Astrocyte of the spinal cord (primary cell): ENCODE measurements at regions not wholly inside any gene's neighbourhood (a gene's known extent, or its start where the extent isn't known, plus 50 kb on each side); places are given as distances from the start of the nearest gene placed in this dataset.

ENCODE experiments used
- DNase-seq: peaks from one replicate; pipeline ENCODE4 v3.0.0; 2011; ENCODE audit warnings: low read depth, low spot score
- H3K4me3 ChIP-seq: 2 replicates; pipeline ENCODE4 v1.5.1; 2011; ENCODE audit warnings: low read depth, mild to moderate bottlenecking, low read length, moderate library complexity
- in situ Hi-C: cut with HindIII; loops from 2 replicates; pipeline ENCODE4 v1.10.0; 2017; ENCODE audit warnings: low sequenced_read_pairs
- TF ChIP-seq, protein P1 (sequence below): IDR thresholded peaks from 2 replicates; pipeline ENCODE4 v1.5.1; 2012; ENCODE audit warnings: low read depth, mild to moderate bottlenecking, low read length, inconsistent platforms

DNA sequence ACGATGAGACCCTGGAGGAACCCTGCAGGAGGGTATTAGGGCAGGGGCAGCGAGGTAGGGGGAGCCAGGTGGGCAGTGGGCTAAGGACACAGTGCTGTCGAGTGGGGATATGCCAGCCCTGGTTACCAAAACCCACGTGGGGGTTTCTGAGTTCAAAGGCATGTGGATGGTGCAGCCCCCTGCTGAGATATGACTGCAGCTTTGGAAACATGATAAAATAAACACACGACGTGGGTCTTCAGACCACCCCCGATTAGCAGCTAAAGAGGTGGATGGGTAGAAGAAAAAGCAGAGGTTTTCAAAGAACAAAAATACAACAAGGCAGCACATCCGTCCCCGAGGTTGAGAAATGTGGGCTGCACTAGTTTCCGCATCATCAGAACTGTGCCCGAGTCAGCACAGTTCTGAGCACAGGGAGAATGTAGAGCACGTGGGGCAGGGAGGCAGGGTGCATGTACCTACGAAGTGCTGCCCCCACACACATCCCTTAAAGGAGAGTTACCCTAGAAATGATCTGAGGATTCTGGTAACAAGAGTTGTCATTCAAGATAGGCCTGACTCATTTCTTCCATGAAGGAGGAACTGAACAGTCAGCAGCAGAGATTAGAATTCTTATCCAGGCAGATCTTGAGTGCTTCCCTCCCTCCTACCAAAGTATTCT lies 121.3 kb downstream of the RPLP1 start:
- in situ Hi-C loops = no loop called here
- DNase-seq = peak; percentile 29

DNA sequence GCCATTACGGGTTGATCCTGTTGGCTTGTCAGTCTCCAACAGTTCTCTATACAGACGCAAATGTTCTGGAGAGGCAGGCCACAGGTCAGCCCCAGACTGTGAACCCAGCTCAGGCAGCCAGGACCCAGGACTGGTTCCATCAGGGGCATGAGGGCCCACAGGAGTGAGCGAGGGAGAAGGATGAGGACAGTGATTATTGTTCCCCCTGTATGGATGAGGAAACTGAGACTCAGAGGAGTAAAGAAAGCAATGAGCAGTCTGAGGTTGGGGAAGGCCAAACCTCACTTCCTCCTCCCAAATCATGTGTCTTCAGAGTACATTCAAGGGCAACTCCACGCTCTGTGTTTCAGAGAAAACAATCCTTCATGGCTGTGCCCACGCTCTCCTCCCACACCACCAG lies 121.9 kb downstream of the RPLP1 start:
- TF ChIP-seq, protein P1, sequence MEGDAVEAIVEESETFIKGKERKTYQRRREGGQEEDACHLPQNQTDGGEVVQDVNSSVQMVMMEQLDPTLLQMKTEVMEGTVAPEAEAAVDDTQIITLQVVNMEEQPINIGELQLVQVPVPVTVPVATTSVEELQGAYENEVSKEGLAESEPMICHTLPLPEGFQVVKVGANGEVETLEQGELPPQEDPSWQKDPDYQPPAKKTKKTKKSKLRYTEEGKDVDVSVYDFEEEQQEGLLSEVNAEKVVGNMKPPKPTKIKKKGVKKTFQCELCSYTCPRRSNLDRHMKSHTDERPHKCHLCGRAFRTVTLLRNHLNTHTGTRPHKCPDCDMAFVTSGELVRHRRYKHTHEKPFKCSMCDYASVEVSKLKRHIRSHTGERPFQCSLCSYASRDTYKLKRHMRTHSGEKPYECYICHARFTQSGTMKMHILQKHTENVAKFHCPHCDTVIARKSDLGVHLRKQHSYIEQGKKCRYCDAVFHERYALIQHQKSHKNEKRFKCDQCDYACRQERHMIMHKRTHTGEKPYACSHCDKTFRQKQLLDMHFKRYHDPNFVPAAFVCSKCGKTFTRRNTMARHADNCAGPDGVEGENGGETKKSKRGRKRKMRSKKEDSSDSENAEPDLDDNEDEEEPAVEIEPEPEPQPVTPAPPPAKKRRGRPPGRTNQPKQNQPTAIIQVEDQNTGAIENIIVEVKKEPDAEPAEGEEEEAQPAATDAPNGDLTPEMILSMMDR = no peak
- in situ Hi-C loops = no loop called here
- no peak overlapping the region for H3K4me3 ChIP-seq
- DNase-seq = no peak

More for the DNA sequence above, 121.3 kb downstream of the RPLP1 start:
- no peak overlapping the region for H3K4me3 ChIP-seq
- TF ChIP-seq, protein P1 = no peak

DNA sequence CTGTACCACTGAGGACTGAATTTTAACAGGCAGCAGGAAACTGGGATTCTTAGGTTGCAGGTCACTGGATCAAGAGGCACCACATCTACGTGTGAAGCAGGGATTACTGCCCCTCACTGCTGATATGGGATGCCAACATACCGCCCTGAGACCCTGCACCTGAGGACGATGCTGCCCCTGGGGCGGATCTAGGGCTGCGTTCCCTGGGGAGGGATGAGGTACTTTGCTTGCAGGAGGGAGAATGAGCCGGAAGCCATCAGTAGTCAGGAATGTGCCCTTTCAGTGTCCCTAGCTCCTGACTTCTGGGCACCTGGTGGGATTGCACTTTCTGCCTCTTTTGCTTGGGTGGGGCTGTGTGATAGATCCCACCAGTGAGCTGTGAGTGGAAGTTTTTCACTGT lies 122.8 kb downstream of the RPLP1 start:
- in situ Hi-C loops = no loop called here
- TF ChIP-seq, protein P1 = no peak
- no peak overlapping the region for H3K4me3 ChIP-seq
- DNase-seq = no peak

DNA sequence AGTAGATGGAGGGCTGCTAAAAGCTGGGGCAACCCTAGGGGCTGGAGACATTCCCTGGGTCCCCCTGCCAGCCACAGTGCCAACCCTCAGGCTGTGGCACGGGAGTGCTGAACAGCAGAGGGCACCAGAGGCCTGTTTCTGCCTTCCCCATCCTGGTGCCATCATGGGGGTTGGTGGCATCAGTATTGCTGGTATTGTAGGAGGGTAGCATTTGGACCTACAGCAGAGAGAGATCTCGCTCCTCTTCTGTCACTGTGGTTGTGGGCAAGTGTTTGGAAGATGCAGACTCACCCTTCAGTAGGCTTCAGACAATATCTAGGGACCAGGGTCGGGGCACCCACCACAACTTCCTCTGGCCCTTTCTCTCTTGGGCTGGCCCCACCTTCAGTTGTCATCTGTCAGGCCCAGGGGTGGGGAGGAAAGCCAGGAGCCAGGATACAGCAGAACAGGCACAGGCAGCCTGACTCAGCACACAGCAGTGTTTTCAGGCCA lies 123.5 kb downstream of the RPLP1 start:
- TF ChIP-seq, protein P1 = peak; percentile 77
- in situ Hi-C loops = no loop called here
- no peak for DNase-seq
- H3K4me3 ChIP-seq = no peak overlapping the region

DNA sequence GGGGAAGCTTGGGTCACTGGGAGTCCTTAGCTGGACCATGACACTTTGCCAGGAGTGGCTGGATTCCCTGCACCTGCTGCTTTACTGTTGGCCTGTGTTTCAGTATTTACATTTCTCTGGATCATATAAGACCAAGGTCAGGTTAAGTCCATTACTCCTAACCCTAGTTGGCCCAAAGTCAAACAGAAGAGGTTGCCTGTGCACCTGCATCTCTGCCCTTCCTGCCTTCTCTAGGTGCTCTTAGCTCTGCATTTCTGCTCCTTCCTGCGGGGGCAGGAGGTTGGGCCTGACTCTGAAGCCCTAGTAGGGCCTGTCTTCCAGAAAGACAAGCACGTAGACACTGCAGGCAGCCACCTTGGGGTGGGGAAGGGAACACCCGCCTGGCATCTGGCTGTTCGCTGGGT lies 124.3 kb downstream of the RPLP1 start:
- in situ Hi-C loops = no loop called here
- no peak for DNase-seq
- TF ChIP-seq, protein P1 = no peak
- H3K4me3 ChIP-seq = no peak overlapping the region

DNA sequence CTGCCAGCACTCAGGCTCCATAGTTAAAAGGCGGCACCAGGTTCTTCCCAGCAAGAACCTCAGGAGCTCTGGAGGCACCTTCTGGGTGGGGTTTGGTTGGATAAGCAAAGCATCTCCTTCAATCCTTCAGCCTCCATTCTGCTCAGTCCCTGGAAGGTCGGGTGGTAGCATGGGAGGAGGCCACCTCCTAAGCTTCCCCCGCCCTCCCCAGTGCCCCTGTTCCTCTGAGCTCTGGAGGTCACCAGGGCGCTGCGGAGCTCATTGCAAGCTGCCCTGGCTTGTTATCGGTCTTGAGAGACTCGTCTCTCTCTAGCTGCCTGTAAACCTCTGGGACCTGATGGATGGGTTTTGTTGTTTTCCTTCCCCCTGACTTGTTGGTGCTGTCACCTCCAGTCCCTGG lies 124.8 kb downstream of the RPLP1 start:
- TF ChIP-seq, protein P1 = no peak
- in situ Hi-C loops = no loop called here
- no peak overlapping the region for H3K4me3 ChIP-seq
- DNase-seq = no peak
